OCI-M2 (cell line): ENCODE measurements at regions not wholly inside any gene's neighbourhood (a gene's known extent, or its start where the extent isn't known, plus 50 kb on each side); places are given as distances from the start of the nearest gene placed in this dataset.
"Not testable (repeated sequence)": the region's sequence is repeated elsewhere in the genome, so short reads cannot be mapped to it uniquely, and the experiment has no call there.

Experiments used
- DNase-seq: peaks from one replicate; lab custom pipeline; 2025; ENCODE audit not compliant: unreplicated experiment; lab: John Stamatoyannopoulos, UW

GRCh38 chr5:122515210-122515609 lies 203.2 kb downstream of the SNCAIP start:
- DNase-seq: not testable (repeated sequence)

DNA sequence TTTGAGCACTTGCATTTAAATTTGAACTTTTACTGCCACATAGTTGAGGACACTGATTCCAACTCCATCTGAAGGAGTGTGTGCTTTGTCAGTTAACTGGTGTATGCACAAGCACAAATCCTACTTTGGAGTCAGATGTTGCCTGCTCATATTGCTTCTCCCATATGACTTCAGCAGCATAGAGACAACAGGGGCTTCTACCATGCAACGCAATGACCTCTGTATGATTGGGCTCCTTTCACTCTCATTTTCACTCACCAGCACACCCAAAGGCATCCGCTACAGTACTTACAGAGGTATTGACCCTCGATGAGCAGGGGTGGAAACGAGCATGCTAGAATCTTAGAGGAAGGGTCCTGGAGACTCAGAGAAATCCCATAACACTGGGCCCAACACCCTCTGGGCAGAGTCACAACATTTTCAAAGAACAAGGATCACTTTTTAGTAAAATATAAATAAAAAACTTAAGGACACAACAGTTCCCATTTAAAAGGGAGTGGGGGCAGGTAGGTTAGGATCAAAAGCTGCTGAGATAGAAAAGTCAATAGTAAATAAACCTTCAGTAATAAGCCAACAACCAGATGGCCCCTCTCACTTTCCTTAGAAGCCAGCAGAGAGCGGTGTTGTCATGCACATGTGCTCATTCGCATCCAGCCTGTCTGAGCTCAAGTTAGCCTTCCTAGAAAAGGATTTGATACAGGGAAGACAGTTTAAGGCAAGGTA lies 203.8 kb downstream of the SNCAIP start:
- DNase-seq: peak; percentile 25

GRCh38 chr5:122516432-122516743 lies 204.4 kb downstream of the SNCAIP start:
- no peak for DNase-seq

GRCh38 chr5:122517091-122517490 lies 205.1 kb downstream of the SNCAIP start:
- no peak for DNase-seq

DNA sequence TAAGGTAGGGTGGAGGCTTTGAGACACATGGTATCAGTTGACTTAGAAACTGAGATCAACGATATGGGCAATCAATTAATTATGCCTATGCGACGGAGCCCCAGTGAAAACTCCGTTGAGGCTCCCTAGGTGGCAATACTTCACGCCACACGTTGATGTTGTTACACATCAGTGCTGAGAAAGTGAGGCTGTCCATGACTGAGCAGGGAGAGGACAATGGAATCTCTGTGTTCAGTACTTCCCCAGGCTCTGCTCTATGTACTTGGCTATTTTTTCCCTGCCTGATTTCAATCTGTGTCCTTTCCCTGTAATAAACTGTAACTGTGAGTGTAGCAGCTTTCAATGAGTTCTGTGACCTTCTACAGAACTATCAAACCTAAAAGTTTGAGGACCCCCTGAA lies 211.7 kb downstream of the SNCAIP start:
- DNase-seq: no peak

GRCh38 chr5:122527547-122527946 lies 215.5 kb downstream of the SNCAIP start:
- no peak for DNase-seq

GRCh38 chr5:122532035-122532434 lies 220.0 kb downstream of the SNCAIP start:
- DNase-seq: no peak

- no peak for DNase-seq
Observed at GRCh38 chr5:122533825-122534224, 221.8 kb downstream of the SNCAIP start.

- no peak for DNase-seq
Observed at GRCh38 chr5:122534829-122535228, 222.8 kb downstream of the SNCAIP start.

DNA sequence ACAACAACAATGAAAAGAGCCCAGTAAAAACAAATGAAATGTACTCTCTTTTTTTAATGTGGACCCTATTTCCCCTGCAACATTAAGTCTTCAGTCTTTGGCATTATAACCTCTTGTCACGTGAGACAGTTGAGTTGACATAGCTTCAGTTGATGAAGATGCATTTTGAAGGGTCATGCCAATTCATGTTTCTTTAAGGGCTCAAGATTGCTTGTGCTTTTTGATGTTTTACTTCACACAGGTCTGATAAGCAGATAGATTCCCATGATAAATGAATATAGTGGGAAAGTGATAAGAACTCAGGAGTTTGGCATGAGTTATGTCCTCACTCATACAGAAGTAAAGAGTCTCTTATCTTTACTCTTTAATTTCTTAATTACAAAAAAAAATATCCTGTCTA lies 229.4 kb downstream of the SNCAIP start:
- DNase-seq: no peak

GRCh38 chr5:122545986-122546385 lies 228.9 kb upstream of the SNX2 start:
- no peak for DNase-seq

DNA sequence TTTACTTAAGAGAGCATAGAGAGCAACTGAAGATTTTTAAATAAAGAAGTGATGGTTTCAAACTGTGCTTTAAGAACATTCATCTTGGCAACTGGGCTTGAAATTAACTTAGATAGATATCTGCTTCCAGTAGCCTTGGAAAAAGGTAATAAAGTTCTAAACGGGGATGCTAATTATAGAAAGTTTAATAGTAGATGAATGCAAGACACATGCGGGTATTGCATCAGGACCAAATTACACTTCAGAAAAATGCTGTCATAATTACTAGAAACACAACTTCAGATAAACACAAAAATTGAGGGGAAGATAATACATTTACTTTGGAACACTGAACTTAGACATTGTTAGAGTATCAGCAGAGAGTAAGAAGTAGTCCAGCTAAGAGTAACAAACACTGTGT lies 227.7 kb upstream of the SNX2 start:
- DNase-seq: no peak

GRCh38 chr5:122547669-122548068 lies 227.2 kb upstream of the SNX2 start:
- no peak for DNase-seq

DNA sequence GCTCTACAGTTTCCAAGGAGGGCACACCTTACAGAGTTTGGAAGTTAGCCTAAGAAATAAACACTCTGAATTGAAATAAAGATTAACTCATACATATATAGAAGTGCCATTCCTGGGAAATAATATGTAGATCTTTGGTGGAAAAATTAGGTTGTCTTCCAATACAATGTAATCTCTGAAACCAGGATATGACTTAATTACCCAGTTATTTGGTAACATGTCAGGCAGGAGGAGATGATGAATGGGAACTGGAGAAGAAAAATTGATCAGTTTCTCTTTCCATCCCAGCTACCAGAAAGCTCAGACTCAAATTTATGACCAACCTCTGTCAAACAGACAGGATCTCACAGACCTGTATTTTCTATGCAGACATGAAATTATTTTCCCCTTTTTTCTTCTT lies 215.2 kb upstream of the SNX2 start:
- DNase-seq: no peak

GRCh38 chr5:122561209-122561608 lies 213.7 kb upstream of the SNX2 start:
- DNase-seq: no peak

DNA sequence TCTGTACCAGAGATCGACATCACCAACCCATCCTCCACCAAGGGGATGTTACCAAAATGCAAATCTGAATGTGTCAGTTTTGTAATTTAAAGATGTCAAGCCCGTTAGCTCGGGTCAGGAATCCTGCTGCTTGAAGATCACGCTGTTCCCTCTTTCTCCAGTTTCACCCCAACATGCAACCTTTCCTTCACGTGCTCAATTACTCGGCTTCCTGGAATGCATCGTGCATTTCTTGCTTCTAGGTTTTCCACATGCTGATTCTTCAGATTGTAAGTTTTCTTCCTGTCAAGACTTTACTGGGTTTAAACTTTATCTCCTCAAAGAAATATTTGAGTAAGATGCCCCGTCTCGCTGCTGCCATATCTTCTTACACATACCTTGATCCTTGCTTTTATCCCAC lies 209.5 kb upstream of the SNX2 start:
- DNase-seq: no peak

- DNase-seq: no peak
Observed at GRCh38 chr5:122576256-122577016, 198.4 kb upstream of the SNX2 start.

DNA sequence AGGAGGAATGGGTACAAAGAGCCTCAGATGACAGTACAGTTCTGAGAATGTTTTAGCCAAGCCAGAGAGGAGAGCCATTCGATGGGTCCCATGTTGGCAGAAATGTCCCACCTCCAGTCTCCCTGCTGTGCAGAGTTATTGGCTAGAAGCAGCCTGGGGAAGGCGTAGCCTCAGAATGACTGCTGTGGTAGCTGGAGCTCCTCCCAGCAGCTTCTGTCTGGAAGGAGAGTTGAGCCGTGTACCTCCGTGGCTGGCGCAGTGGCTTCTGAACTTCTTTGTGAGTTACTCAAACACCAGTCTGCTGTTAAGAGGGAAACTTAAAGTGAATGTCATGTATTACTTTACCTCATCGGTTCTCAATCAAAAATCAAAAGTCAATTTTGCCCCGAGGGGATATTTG lies 193.3 kb upstream of the SNX2 start:
- no peak for DNase-seq

GRCh38 chr5:122584411-122585300 lies 190.2 kb upstream of the SNX2 start:
- no peak for DNase-seq

DNA sequence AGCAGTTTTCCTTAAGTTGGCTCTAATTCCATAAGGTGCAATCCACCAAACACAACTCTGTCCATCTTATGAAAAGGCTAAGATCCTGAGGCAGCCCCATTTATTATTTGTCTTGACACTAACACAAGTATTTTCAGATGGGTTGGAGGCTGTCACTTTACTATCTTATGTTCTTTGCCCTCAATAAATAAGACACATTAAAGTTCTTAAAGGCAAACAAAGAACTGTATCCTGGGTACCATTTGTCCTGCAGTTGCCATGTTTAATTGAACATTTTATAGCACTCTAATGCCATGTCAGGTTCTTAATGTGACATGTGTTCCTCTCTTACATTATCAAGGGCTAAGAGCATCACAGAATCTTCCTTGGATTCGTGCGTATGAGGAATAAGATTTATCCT lies 189.5 kb upstream of the SNX2 start:
- DNase-seq: no peak

DNA sequence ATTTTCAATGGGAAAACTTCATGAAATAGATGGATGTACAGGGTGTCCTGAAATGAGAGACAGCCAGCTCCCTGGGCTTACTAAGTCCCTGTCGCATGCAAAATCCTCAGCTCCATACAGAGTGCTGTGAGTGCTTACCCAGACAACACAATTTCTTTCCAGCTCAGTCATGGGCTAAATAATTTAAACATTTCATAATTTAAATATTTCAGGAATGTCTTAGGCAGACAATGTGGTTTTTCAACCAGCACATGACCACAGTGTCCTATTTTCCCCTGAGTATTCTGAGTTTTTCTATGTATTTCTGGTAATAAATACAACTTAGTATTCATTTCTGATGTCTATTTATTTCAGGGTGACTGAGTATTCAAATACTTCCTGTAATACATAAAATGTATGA lies 188.5 kb upstream of the SNX2 start:
- DNase-seq: no peak

DNA sequence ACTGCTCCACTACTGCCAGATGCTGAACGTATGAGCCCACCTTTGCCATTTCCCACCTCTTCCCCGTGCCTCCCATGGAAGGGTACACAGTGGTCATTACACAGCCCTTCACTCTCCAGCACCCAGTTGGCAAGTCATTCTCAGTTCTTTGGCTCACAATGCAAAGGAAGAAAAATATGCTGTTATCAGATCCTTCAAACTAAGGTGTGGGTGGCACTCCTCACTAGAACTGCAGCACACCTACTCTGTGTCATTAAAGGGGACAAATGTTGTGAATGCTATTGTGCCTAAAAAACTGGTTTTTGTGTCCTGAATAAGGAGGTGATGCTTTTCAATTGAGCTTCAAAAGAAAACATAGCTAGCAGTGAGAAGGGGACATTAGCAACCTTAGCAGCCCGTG lies 183.1 kb upstream of the SNX2 start:
- no peak for DNase-seq
